OCI-LY3 (cell line): ENCODE measurements at regions not wholly inside any gene's neighbourhood (a gene's known extent, or its start where the extent isn't known, plus 50 kb on each side); places are given as distances from the start of the nearest gene placed in this dataset.

Experiments
- H2AFZ ChIP-seq: fragments of 200-600, 300-600 bp; shearing (Covaris generic); 2 replicates; pipeline ENCODE4 v1.6.0; 2014; ENCODE audit warnings: antibody characterized with exemption, low read depth, low read length
- H3K27ac ChIP-seq: fragments of 200-600, 300-600 bp; sonication (generic); 2 replicates; pipeline ENCODE4 v1.5.1; 2014; ENCODE audit warnings: mild to moderate bottlenecking, low read length, moderate library complexity, mixed read lengths
- H3K27me3 ChIP-seq: fragments of 200-600, 300-600 bp; sonication (generic); 2 replicates; pipeline ENCODE4 v1.6.1; 2014; ENCODE audit warnings: low read depth, low read length, mixed read lengths
- H3K36me3 ChIP-seq: fragments of 200-600, 300-600 bp; sonication (generic); replicated peaks from 2 replicates; pipeline ENCODE3; 2014; ENCODE audit warnings: low read depth, low read length, mixed read lengths
- H3K4me1 ChIP-seq: fragments of 300-600, 200-600 bp; sonication (generic); 2 replicates; pipeline ENCODE4 v1.6.1; 2014; ENCODE audit warnings: low read length, mixed read lengths
- H3K4me2 ChIP-seq: fragments of 200-600, 300-600 bp; sonication (generic); 2 replicates; pipeline ENCODE4 v1.6.1; 2014; ENCODE audit warnings: low read length, mixed read lengths
- H3K4me3 ChIP-seq: fragments of 300-600, 200-600 bp; sonication (generic); 2 replicates; pipeline ENCODE4 v1.5.1; 2014; ENCODE audit warnings: antibody characterized with exemption, mild to moderate bottlenecking, low read length, moderate library complexity
- H3K79me2 ChIP-seq: fragments of 300-600, 200-600 bp; shearing (Covaris generic); 2 replicates; pipeline ENCODE4 v1.6.1; 2014; ENCODE audit warnings: mild to moderate bottlenecking, low read length, mixed read lengths
- H3K9ac ChIP-seq: fragments of 300-600, 200-600 bp; shearing (Covaris generic); 2 replicates; pipeline ENCODE4 v1.6.0; 2014; ENCODE audit warnings: mild to moderate bottlenecking, low read length, moderate library complexity
- H3K9me3 ChIP-seq: fragments of 200-600, 300-600 bp; shearing (Covaris generic); 2 replicates; pipeline ENCODE4 v1.6.1; 2014; ENCODE audit warnings: low read length, mixed read lengths; ENCODE audit not compliant: insufficient read depth
- H4K20me1 ChIP-seq: fragments of 200-600, 300-600 bp; sonication (generic); 2 replicates; pipeline ENCODE4 v1.6.1; 2016; ENCODE audit warnings: low read length, mixed read lengths; ENCODE audit not compliant: insufficient read depth
- EZH2phosphoT487 ChIP-seq: fragments of 200-600 bp; shearing (Covaris generic); IDR thresholded peaks from 2 replicates; pipeline ENCODE4 v1.6.1; 2018; ENCODE audit warnings: antibody characterized with exemption, mixed run types, low read depth
- TF ChIP-seq, protein P1 (sequence below): fragments of 200-600, 300-600 bp; sonication (generic); IDR thresholded peaks from 2 replicates; pipeline ENCODE4 v1.5.1; 2014; ENCODE audit warnings: antibody characterized with exemption, low read length, low read depth

DNA sequence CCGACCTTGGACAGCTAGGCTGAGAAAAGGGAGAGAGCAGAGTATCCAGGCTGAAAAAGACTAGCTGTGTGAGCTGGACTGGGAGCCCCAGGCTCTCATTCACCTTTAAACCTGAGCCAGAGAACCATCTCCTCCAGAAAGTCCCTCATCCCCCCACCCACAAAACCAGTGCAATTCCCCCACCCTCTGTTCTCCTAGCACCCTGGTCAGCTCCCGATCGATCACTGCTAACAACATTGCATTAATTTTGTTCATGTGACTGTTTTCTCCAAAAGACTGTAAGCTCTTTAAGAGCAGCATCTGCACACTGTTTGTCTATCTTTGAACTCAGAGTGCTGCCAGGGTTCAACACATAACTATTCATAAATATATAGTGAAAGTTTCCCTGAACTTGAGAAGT lies 67.1 kb upstream of the NFASC start:
- peaks cover 38% of the 10 kb centered on the region for H3K27me3 ChIP-seq
- TF ChIP-seq, protein P1, sequence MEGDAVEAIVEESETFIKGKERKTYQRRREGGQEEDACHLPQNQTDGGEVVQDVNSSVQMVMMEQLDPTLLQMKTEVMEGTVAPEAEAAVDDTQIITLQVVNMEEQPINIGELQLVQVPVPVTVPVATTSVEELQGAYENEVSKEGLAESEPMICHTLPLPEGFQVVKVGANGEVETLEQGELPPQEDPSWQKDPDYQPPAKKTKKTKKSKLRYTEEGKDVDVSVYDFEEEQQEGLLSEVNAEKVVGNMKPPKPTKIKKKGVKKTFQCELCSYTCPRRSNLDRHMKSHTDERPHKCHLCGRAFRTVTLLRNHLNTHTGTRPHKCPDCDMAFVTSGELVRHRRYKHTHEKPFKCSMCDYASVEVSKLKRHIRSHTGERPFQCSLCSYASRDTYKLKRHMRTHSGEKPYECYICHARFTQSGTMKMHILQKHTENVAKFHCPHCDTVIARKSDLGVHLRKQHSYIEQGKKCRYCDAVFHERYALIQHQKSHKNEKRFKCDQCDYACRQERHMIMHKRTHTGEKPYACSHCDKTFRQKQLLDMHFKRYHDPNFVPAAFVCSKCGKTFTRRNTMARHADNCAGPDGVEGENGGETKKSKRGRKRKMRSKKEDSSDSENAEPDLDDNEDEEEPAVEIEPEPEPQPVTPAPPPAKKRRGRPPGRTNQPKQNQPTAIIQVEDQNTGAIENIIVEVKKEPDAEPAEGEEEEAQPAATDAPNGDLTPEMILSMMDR = no peak
- TF ChIP-seq EZH2phosphoT487 = no peak
- no peak overlapping the region for H3K9ac ChIP-seq

DNA sequence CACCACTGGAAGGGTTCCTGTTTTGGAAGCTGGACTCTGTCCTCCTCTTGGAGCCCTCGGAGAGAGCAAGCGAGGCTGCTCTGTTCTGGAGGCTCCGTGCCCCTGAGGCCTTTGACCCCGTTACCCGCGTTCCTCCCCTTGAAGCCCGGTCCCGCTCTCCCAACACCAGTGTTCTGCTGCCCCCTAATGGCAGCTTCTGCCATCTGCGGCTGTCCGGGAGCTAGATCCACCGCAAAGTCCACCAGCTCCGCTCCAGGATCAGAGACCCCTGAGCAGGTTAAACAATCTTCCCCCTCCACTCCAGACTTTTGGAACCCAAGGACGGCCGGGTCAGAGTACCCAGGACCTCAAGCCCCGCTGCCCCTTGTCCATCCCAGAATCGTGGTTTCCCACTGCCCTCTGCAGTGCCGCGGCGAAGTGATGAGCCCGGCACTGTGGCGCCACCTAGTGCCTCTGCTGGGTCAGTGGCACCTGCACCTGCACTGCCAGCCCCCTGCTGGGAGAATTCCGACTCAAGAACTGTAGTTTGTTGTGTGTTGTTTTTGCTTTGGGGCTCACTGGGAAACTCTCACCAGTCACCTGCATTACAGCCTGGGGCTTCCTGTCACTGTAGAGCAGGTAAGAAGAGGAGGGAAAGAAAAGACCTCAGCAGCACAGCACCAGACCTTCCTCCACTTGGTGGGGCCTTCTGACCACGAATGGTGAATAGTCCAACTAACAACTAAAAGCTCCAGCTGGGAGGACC lies 63.5 kb upstream of the NFASC start:
- H4K20me1 ChIP-seq = no peaks in the 10 kb centered on the region
- H3K4me3 ChIP-seq = peak overlapping the region; percentile 86
- peak overlapping the region; percentile 92 for H3K4me2 ChIP-seq
- H3K27me3 ChIP-seq = peaks cover 24% of the 10 kb centered on the region
- H2AFZ ChIP-seq = peak overlapping the region; percentile 95
- H3K36me3 ChIP-seq = no peaks in the 10 kb centered on the region
- H3K79me2 ChIP-seq = no peaks in the 10 kb centered on the region
- H3K9ac ChIP-seq = peak overlapping the region; percentile 60
- no peak overlapping the region for H3K27ac ChIP-seq
- H3K9me3 ChIP-seq = no peaks in the 10 kb centered on the region
- H3K4me1 ChIP-seq = peaks cover 12% of the 10 kb centered on the region
- TF ChIP-seq, protein P1 = peak; percentile 100
- no peak for TF ChIP-seq EZH2phosphoT487

More for the DNA sequence above, 67.1 kb upstream of the NFASC start:
- Histone ChIP-seq H3K4me2 (no peak overlapping the region), H3K4me3 (no peak overlapping the region), H3K27ac (no peak overlapping the region), H3K4me1 (peaks cover 12% of the 10 kb centered on the region), H3K9me3 (no peaks in the 10 kb centered on the region), H3K36me3 (no peaks in the 10 kb centered on the region), H4K20me1 (no peaks in the 10 kb centered on the region), H3K79me2 (no peaks in the 10 kb centered on the region), H2AFZ (no peak overlapping the region)

DNA sequence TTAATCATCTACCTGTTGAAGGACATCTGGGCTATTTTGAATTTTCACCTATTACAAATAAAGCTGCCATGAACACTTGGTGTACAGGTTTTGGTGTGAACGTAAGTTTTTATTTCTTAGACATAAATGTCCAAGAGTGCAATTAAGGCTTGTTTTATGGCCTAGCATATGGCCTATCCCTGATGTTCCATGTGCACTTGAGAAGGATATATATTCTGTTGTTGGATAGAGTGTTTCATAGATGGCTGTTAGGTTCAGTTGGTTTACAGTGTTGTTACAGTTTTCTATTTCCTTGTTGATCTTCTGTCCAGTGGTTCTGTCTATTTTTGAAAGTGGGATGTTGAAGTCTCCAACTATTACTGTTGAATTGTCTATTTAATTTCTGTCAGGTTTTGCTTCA lies 61.2 kb upstream of the NFASC start:
- TF ChIP-seq EZH2phosphoT487 = no peak
- TF ChIP-seq, protein P1 = no peak
- Histone ChIP-seq H3K9ac (no peak overlapping the region), H3K79me2 (no peaks in the 10 kb centered on the region), H3K27me3 (peaks cover 13% of the 10 kb centered on the region), H3K27ac (no peak overlapping the region), H3K4me2 (no peak overlapping the region), H3K4me1 (peaks cover 12% of the 10 kb centered on the region), H4K20me1 (no peaks in the 10 kb centered on the region), H3K9me3 (no peaks in the 10 kb centered on the region), H3K36me3 (no peaks in the 10 kb centered on the region), H2AFZ (no peak overlapping the region), H3K4me3 (no peak overlapping the region)

DNA sequence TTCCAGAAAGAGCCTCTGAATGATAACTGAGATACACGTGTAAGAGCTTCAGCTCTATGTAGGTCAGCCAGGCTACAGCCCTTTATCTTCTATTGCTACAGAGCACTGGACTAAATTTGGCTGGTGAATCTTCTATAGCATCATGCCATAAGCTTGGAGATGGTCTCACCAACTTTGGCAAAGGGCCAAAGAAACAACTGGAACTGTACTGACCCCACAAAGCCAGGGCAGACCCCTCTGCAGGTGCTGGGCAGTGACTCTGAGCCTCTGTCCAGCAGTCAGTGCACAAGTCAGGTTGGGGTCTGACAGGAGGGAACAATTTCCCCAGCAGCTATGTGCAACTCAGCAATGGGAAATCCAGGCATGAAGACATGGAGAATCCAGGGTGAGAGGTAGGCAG lies 57.8 kb upstream of the NFASC start:
- Histone ChIP-seq H3K4me1 (peaks cover 3% of the 10 kb centered on the region; the same call in 1 of the 2 replicates), H3K4me2 (no peak overlapping the region), H3K27me3 (peaks cover 39% of the 10 kb centered on the region), H4K20me1 (no peaks in the 10 kb centered on the region), H3K4me3 (no peak overlapping the region), H3K27ac (no peak overlapping the region), H3K9ac (no peak overlapping the region), H2AFZ (no peak overlapping the region), H3K36me3 (no peaks in the 10 kb centered on the region), H3K79me2 (no peaks in the 10 kb centered on the region), H3K9me3 (no peaks in the 10 kb centered on the region)
- no peak for TF ChIP-seq EZH2phosphoT487
- TF ChIP-seq, protein P1 = no peak
